Central memory CD8-positive, alpha-beta T cell (primary cell): ENCODE measurements at regions not wholly inside any gene's neighbourhood (a gene's known extent, or its start where the extent isn't known, plus 50 kb on each side); places are given as distances from the start of the nearest gene placed in this dataset.

ENCODE experiments used
- ATAC-seq: fragments of 150-1000 bp; cut with Tn5 transposase; replicated peaks from 2 replicates; pipeline ENCODE4 v1.10.0; 2022; ENCODE audit warnings: mild to moderate bottlenecking, moderate FRiP score, moderate number of reproducible peaks; ENCODE audit not compliant: poor library complexity, severe bottlenecking; ENCODE audit errors: extremely low read depth
- DNase-seq, 2 donors: peaks; one replicate each; pipeline ENCODE4 v3.0.0; 2021; ENCODE audit warnings: low spot score in 2 of 2
- H3K27ac Mint-ChIP-seq: one replicate; pipeline ENCODE4 v1.8.0; 2022; ENCODE audit warnings: low read depth, mild to moderate bottlenecking, moderate library complexity, mixed read lengths
- H3K27me3 Mint-ChIP-seq: one replicate; pipeline ENCODE4 v1.8.0; 2022; ENCODE audit warnings: mixed read lengths
- H3K36me3 Mint-ChIP-seq: one replicate; pipeline ENCODE4 v1.8.0; 2022; ENCODE audit warnings: mild to moderate bottlenecking, moderate library complexity, mixed read lengths; ENCODE audit not compliant: insufficient read depth
- H3K4me1 Mint-ChIP-seq: one replicate; pipeline ENCODE4 v1.8.0; 2022; ENCODE audit warnings: mixed read lengths
- H3K4me3 Mint-ChIP-seq: one replicate; pipeline ENCODE4 v1.8.0; 2022; ENCODE audit warnings: mild to moderate bottlenecking, moderate library complexity, mixed read lengths
- H3K9me3 Mint-ChIP-seq: one replicate; pipeline ENCODE4 v1.8.0; 2022; ENCODE audit warnings: mixed read lengths

DNA sequence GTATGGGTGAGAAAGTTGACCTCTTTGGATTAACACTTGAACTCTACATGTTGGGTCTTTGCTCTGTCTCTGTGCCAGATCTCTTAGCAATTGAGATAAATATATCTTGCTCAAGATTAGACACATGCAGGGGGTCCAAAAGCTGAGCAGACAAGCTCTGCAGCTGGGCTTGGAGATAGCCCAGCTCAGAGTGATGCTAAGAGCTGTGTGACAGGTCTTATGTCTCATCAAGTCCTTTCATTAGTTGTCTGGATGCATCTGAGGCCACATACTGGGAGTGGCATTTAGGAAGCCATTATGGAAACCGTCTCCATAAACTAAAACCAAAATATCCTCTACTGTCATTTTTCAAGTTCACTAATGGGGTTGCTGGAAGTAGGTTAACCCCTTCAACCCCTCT is 289.4 kb upstream of the DUSP10 start:
- Mint-ChIP-seq H3K27me3 (peaks cover 24% of the 10 kb centered on the region), H3K4me3 (no peak overlapping the region), H3K4me1 (no peaks in the 10 kb centered on the region), H3K36me3 (no peaks in the 10 kb centered on the region), H3K9me3 (no peaks in the 10 kb centered on the region), H3K27ac (no peak overlapping the region)
- no peak for DNase-seq
- ATAC-seq: no peak

DNA sequence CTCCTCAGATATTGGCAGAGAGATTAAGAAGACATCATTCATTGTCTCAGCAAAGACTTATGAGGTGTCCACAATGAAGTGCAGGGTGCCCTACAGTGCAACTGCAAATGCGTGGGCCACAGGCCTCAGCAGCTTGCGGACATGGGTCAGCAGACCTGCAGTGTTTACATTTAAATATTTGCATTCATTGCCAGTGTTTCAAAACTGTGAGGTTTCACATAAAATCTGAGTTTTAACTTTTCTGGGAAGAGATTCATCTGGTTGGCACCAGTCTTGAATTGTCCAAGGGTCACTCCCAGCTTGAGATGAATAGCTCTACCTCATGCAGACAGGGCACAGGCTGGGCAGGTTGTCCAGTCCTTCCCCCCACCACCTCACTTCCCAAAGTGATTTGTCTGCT is 286.8 kb upstream of the DUSP10 start:
- Mint-ChIP-seq H3K4me3 (no peak overlapping the region), H3K27ac (no peak overlapping the region), H3K27me3 (peaks cover 32% of the 10 kb centered on the region), H3K4me1 (no peaks in the 10 kb centered on the region), H3K9me3 (no peaks in the 10 kb centered on the region), H3K36me3 (no peaks in the 10 kb centered on the region)
- ATAC-seq: no peak
- no peak for DNase-seq

DNA sequence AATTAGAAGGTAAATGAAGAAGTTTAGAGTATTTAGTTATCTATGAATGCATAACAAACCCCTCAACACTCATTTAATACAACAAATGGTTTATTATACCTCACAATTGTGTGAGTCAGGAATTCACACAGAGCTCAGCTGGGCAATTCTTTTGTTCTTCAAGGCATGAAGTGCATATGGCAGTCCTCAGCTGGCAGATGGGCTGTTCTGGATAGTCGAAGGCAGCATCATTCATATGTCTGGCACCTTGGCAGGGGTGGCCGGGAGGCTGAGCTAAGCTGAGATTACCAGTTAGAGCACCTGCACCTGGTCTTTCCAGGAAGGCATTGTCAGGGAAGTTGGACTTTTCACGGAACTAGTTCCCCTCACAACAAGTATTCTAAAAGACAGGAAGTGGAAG is 286.2 kb upstream of the DUSP10 start:
- Mint-ChIP-seq H3K4me1 (no peaks in the 10 kb centered on the region), H3K4me3 (no peak overlapping the region), H3K36me3 (no peaks in the 10 kb centered on the region), H3K27me3 (peaks cover 32% of the 10 kb centered on the region), H3K27ac (no peak overlapping the region), H3K9me3 (no peaks in the 10 kb centered on the region)
- ATAC-seq (no peak), DNase-seq (no peak)

DNA sequence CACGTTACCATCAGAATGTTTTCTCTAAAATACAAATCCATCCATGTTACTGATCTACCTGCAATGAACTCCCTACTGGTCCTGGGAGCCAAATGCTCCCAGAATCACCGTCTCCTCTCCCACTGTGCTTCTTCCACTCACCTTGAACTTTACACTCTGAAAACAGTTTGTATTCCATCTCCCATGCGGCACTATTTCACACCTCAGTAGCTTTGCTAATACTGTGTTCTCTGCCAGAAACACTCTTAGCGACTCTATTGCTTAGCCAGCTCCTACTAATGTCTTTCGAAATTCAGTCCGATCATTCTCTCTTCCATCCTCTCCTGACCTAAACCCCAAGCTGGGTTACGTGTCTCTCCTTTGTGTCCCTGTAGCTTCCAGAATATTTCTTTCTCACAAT is 284.4 kb upstream of the DUSP10 start:
- no peaks in the 10 kb centered on the region for H3K36me3 Mint-ChIP-seq
- H3K4me3 Mint-ChIP-seq: no peak overlapping the region
- no peak for DNase-seq
- ATAC-seq: no peak
- peaks cover 32% of the 10 kb centered on the region for H3K27me3 Mint-ChIP-seq
- H3K9me3 Mint-ChIP-seq: no peaks in the 10 kb centered on the region
- no peaks in the 10 kb centered on the region for H3K4me1 Mint-ChIP-seq
- H3K27ac Mint-ChIP-seq: no peak overlapping the region

DNA sequence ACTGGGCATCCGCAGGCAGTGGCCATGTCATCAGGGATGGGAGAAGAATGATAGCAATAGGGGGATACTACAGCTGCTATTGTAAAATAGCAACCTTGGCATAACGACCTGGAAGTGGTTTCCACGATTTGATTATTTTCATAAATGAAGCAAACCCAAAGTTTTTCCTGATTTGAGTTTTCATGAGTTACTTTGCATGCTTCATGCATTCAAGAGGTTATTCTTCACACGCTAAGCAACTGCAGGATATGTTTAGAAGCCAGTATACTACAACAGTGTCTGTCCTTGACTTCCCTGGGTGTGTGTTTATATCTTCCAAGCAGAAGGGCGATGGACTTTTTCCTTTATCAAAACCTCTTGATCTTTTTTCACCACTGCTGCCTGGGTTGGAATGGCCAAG is 281.1 kb upstream of the DUSP10 start:
- Mint-ChIP-seq H3K4me1 (no peaks in the 10 kb centered on the region), H3K4me3 (no peak overlapping the region), H3K36me3 (no peaks in the 10 kb centered on the region), H3K9me3 (no peaks in the 10 kb centered on the region), H3K27me3 (peaks cover 32% of the 10 kb centered on the region), H3K27ac (no peak overlapping the region)
- DNase-seq: no peak
- ATAC-seq: no peak

DNA sequence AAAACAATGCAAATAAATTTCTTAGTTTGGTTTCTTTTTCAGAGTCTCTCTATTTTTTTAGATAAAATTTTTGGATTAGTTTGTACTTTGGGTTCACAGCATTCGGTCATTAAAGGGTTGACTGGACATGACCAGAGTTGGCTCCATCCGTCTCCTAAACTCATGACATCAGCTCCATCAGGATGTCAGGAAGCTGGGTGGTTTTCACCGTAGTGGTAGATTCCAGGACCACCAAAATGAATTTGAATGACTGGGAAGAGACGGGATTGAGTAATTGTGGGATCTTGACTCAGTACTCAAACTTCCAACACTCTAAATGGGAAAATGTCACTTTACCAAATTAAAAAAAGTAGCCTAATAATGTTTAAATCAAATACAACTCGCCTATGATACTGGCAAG is 279.2 kb upstream of the DUSP10 start:
- peaks cover 19% of the 10 kb centered on the region for H3K27me3 Mint-ChIP-seq
- no peak overlapping the region for H3K27ac Mint-ChIP-seq
- no peaks in the 10 kb centered on the region for H3K9me3 Mint-ChIP-seq
- DNase-seq: no peak
- no peaks in the 10 kb centered on the region for H3K4me1 Mint-ChIP-seq
- H3K4me3 Mint-ChIP-seq: no peak overlapping the region
- ATAC-seq: no peak
- H3K36me3 Mint-ChIP-seq: no peaks in the 10 kb centered on the region

DNA sequence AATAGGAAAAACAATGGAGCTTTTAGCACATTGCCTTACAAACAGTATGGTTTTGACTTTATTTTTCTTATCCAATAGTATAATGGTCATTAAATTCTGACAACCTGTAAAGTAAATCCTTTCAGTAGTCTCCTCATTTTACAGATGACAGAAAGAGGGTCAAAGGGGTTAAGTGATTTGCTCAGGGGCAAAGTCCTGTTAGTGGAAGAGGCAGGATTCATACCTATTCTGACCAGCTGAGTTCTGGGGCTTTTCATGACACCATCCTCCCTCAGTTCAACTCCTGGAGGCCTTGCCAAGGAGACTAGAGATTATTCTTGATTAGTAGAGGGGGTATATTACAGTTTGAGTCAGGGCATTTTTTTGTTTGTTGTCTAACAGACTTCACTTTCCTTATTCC is 278.7 kb upstream of the DUSP10 start:
- Mint-ChIP-seq H3K27me3 (peaks cover 13% of the 10 kb centered on the region), H3K4me1 (no peaks in the 10 kb centered on the region), H3K27ac (no peak overlapping the region), H3K9me3 (no peaks in the 10 kb centered on the region), H3K4me3 (no peak overlapping the region), H3K36me3 (no peaks in the 10 kb centered on the region)
- DNase-seq (no peak), ATAC-seq (no peak)

DNA sequence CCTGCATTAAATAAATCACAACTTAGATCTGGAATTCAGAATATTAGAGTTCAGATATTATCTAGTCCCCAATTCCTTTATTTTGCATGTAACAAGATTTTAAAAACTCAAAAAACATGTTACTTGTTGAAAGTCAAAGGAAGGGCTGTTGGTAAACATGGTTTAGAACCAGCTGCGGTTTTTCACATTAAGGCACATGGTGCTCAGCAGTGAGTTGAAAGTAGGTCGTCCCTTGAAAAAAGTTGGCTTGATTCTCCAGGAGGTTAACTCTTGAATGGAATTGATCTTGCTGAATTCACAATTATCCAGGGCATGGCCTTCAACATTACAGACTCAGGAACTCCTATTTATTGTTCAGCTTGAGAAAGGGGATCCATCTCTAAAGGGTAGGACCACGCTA is 277.1 kb upstream of the DUSP10 start:
- H3K27me3 Mint-ChIP-seq: peaks cover 11% of the 10 kb centered on the region
- no peak overlapping the region for H3K27ac Mint-ChIP-seq
- H3K36me3 Mint-ChIP-seq: no peaks in the 10 kb centered on the region
- DNase-seq (no peak), ATAC-seq (no peak)
- H3K9me3 Mint-ChIP-seq: no peaks in the 10 kb centered on the region
- H3K4me1 Mint-ChIP-seq: no peaks in the 10 kb centered on the region
- no peak overlapping the region for H3K4me3 Mint-ChIP-seq

DNA sequence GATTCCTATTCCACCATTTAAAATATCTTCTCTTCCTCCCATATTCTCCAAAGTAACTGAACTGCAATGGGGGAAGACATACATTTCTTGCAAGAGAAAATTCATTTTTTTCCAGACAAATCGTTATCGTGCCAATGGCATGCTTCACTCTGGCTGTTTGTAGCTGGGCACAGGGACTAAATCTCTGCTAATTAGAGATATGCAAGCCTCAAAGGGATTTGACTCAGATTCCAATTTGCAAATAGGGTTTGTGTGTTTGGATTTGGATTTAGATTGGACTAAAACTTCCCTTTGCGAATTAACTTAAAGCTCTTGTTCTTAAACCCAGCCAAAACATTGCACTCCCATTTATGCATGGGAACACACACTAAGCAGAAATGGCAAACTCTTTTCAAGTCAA is 276.2 kb upstream of the DUSP10 start:
- Mint-ChIP-seq H3K27me3 (peaks cover 11% of the 10 kb centered on the region), H3K36me3 (no peaks in the 10 kb centered on the region), H3K4me3 (no peak overlapping the region), H3K4me1 (no peaks in the 10 kb centered on the region), H3K9me3 (no peaks in the 10 kb centered on the region), H3K27ac (no peak overlapping the region)
- DNase-seq: no peak
- ATAC-seq: no peak

DNA sequence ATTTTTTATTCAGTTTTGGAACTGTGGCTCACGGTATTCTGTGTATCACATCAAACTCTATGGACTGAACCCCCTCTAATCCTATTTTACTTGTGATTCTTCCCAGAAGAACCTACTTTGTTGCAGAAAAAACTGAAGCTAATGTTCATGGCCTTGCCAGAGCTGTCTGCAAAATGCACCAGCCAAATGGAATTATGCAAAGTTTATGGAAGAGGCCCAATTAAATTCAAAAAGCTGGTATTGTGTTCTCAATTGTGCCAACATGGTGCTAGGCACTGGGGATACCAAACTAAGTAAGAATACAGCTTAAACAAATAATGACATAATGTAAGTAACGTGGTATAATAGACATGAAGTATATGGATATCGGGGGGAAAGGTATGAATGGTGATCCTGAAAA is 273.8 kb upstream of the DUSP10 start:
- ATAC-seq: no peak
- Mint-ChIP-seq H3K36me3 (no peaks in the 10 kb centered on the region), H3K4me1 (no peaks in the 10 kb centered on the region), H3K27me3 (no peaks in the 10 kb centered on the region), H3K27ac (no peak overlapping the region), H3K9me3 (no peaks in the 10 kb centered on the region), H3K4me3 (no peak overlapping the region)
- no peak for DNase-seq

DNA sequence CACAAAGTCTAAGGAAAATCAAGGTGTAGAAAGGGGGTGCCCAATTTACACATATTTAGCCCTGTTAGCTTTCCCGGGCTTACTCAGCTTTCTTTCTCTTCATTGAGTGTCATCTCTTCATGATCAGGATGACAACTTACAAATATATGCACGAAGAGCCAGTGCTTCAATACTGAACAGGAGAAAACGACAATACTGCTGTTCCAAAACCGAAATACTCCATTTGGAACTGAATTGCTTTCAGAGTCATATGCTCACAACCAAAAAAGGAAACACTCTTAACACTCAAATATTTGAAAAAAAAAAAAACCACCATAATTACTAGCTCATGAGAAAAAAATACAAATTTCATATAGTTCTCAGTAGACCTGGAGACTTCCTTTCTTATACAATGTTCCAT is 272.1 kb upstream of the DUSP10 start:
- ATAC-seq: no peak
- DNase-seq: no peak
- H3K27ac Mint-ChIP-seq: no peak overlapping the region
- no peak overlapping the region for H3K4me3 Mint-ChIP-seq
- H3K9me3 Mint-ChIP-seq: no peaks in the 10 kb centered on the region
- no peaks in the 10 kb centered on the region for H3K27me3 Mint-ChIP-seq
- no peaks in the 10 kb centered on the region for H3K36me3 Mint-ChIP-seq
- no peaks in the 10 kb centered on the region for H3K4me1 Mint-ChIP-seq

DNA sequence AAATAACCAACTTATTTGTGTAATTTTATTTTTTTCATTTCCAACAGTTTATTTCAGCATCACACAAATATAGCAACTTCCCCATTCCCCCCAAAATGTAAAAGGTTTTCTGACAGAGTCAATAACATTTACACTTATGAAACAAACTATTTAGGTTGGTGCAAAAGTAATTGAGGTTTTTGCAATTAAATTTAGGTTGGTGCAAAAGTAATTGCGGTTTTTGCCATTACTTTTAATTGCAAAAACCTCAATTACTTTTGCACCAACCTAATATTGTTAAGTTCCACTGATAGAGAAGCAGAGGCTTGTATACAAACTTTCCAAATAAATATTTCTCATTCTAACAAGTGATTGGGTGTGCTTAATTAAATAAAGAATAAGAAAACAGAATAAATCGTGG is 270.9 kb upstream of the DUSP10 start:
- H3K4me1 Mint-ChIP-seq: no peaks in the 10 kb centered on the region
- ATAC-seq (no peak), DNase-seq (no peak)
- no peak overlapping the region for H3K4me3 Mint-ChIP-seq
- no peaks in the 10 kb centered on the region for H3K9me3 Mint-ChIP-seq
- H3K27ac Mint-ChIP-seq: no peak overlapping the region
- no peaks in the 10 kb centered on the region for H3K36me3 Mint-ChIP-seq
- no peaks in the 10 kb centered on the region for H3K27me3 Mint-ChIP-seq

DNA sequence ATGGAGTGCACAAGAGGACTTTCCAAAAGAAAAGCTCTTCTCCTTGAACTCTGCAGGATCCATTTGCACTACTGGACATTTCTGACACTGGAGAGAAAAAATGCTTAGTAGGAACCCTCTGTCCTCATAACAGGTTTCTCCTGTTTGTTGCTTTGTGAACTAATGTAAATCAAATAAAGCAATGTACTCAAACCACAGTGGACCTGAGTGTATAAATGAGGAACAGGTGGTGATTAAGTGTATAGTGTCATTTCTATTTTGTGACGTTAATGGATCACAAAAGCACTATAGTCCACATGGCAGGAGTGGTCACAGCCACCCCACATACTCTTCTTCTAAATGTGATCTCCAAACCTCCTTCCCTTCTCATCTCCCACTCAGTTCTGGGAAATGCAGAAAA is 268.4 kb upstream of the DUSP10 start:
- Mint-ChIP-seq H3K4me3 (no peak overlapping the region), H3K4me1 (no peaks in the 10 kb centered on the region), H3K9me3 (no peaks in the 10 kb centered on the region), H3K36me3 (no peaks in the 10 kb centered on the region), H3K27ac (no peak overlapping the region), H3K27me3 (peaks cover 14% of the 10 kb centered on the region)
- no peak for DNase-seq
- no peak for ATAC-seq

DNA sequence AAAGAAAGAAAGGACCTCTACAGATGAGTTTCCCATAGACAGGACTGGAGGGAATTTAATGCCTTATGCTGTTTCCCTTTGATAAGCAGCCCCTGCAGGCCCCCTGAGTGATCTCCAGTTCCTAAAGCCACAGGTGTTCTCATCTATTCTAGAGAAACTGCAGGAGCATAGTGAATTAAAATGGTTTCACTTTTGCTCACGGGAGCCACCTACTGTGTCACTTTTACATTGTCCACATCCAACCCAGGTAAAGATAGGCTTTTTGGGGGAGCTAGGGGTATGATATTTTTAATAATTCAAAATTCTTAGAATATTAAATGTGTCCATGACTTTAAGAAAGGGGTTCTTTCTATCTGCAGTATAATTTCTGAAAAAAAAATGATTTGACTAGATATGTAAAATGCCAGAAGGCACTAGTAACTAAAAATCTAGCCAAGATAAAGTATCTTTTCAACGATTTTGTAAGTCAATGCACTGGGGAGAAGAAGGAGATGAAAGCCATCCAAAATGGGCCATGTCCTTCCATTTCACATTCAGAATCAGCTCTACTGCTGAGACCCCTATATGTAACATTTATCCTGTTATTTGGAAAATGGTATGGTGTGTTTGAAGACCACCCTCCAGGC is 267.3 kb upstream of the DUSP10 start:
- H3K4me3 Mint-ChIP-seq: no peak overlapping the region
- H3K4me1 Mint-ChIP-seq: no peaks in the 10 kb centered on the region
- H3K27me3 Mint-ChIP-seq: peaks cover 22% of the 10 kb centered on the region
- DNase-seq: no peak
- no peaks in the 10 kb centered on the region for H3K36me3 Mint-ChIP-seq
- no peak for ATAC-seq
- no peaks in the 10 kb centered on the region for H3K9me3 Mint-ChIP-seq
- no peak overlapping the region for H3K27ac Mint-ChIP-seq
